ENCODE measurements at regions not wholly inside any gene's neighbourhood (a gene's known extent, or its start where the extent isn't known, plus 50 kb on each side); places are given as distances from the start of the nearest gene placed in this dataset.

GRCh38 chr12:105943525-105943924 lies 195.2 kb downstream of the NUAK1 start:
- TF ChIP-seq CTCF (IDR thresholded peaks at IDR 0.05; ENCODE audit: low read length) (no peak), EZH2 (IDR thresholded peaks at IDR 0.05; ENCODE audit: borderline replicate concordance, low read length) (no peak)

Data from OCI-LY1 (cell line).